ELF-1 (cell line): ENCODE measurements at regions not wholly inside any gene's neighbourhood (a gene's known extent, or its start where the extent isn't known, plus 50 kb on each side); places are given as distances from the start of the nearest gene placed in this dataset.
A peak's percentile ranks its signal among the peaks of the same experiment; 100 is the strongest.

Experiments used
- DNase-seq: peaks from one replicate; pipeline ENCODE4 v3.0.0-alpha.2; 2016; ENCODE audit warnings: low read depth, low spot score

DNA sequence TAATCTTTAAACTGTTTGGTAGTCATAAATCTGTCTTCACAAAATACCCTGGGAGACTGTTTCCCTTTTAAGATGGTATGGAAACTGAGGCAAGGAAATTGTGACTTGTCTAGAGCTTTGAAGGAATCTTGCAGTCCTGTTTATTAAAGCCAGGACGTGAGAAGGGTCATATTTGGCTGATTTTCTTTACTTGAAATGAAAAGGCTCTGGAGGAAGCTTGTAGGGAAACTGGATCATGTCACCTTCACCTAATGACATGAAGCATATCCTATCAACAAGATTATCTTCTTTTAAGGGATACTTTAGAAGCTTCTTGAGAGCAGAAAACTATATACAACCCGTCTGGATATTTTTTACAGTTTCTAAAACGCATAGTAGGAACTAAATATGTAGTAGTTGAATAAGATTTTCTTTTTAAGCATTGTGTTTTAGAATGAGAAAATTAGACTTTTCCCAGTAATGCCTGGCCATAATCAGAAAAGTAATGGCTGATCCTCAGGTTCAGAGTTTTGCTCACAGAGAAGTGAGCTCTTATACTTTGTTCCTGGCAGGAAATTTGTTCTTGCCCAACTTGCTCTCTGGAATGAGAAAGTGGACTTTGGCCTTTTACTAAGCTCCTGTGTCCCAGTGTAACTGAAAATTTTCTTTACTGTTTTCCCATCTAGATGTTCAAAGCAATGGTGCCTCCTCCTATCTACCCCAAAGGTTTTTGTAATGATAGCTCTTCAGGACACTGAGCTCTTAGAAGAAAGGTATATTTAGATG is 136.8 kb upstream of the AFF2 start:
- no peak for DNase-seq

GRCh38 chrX:148365233-148365632 is 135.2 kb upstream of the AFF2 start:
- no peak for DNase-seq

- DNase-seq, result no peak
These were observed 129.1 kb upstream of the AFF2 start for GRCh38 chrX:148371291-148371690.

DNA sequence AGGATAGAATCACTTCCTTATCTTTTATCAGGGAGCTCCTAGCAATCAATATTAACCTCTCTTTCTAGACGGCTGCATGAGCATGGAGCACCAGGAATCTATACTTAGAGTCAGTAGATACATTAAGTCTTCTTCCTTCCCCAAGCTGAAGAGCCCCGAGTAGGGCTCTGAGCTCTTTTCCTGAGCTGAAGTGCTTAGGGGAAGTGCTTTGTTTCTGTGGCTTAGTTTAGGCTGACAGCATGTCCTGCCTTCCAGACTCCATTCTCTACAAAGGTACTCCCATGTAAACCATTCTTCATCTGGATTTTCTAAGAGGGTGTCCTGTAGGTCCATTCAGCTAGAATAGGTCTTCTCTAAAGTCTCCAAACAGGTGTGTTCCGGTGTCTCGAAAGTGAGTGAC is 127.5 kb upstream of the AFF2 start:
- no peak for DNase-seq

GRCh38 chrX:148376342-148376741 is 124.1 kb upstream of the AFF2 start:
- DNase-seq, result no peak

DNA sequence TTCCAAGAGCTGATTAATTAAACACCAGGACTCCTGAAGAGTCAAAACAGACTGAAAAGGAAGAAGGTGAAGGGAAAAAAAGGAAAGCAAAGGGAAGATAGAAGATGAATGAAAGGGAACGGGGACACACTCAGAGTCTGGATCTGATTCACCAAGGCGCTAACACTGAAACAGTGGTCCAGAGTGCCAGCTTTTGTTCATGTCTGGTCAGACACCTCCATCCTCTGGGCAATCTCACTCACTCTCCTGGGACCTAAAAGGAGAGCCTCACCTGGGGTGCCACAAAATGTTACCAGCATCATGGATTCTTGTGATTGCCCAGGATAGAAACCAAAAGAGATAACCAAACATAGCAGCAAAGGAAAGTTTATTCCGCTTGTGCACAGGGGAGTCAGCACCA is 120.3 kb upstream of the AFF2 start:
- no peak for DNase-seq

- no peak for DNase-seq
These were observed 119.5 kb upstream of the AFF2 start for GRCh38 chrX:148380650-148381561.

GRCh38 chrX:148381603-148382002 is 118.8 kb upstream of the AFF2 start:
- no peak for DNase-seq

DNA sequence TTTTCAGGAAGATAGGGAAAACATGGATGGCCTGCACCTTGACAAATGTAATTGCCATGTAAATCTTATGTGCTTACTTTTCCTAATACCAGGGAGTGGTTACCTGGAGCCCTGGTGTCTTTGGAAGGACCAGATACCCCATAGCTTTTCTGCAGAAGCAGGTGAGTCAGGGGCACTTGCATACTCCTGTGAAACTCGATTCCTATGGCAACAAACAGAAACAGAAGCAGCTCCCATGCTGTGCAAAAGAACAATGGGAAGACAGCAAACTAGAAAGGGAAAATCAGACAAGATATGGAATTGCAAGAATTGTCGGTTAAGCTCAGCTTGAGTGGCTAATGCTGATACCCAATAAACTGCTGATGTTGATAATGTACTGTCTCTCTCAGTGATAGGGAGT is 117.4 kb upstream of the AFF2 start:
- peak; percentile 32 for DNase-seq

GRCh38 chrX:148385471-148385870 is 114.9 kb upstream of the AFF2 start:
- DNase-seq, result no peak

GRCh38 chrX:148389629-148390028 is 110.8 kb upstream of the AFF2 start:
- DNase-seq, result no peak

DNA sequence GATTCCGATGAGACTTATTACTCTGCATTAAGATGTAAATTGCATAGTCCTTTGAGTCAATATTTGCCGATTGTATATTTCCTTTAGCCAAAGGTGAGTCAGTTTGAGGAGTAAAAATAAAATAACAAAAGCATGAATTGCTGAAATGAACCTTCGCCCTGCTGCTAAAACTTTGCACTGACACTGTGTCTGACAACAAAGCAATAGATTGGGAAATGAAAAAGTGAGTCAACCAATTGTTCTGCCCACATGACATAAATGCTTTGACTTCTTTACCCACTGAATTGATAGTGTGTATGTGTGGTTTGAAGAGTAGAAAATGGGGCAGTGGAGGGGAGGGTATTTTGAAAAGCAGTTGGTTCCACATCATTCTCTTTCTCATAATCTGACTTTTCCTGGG is 88.4 kb upstream of the AFF2 start:
- no peak for DNase-seq

GRCh38 chrX:148416142-148416541 is 84.3 kb upstream of the AFF2 start:
- DNase-seq, result no peak

- no peak for DNase-seq
These were observed 83.5 kb upstream of the AFF2 start for GRCh38 chrX:148416931-148417330.

DNA sequence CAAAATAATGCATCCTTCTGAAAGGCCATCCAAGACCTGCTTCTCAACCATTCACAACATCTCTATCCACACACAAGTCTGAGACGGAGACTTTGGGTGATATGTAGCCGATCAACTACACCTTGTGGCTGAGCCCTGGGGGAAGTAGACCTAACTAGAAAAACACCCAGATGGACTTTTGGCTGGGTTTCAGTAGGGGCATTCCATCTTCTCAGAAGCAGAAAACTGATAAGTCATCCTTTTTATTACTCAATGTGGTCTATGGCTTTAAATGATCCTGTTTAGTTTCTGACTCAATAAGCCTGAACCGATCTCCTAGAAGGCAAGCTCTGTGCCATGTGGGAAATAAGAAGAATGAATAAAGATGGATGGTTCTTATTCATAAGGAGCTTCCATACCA is 82.5 kb upstream of the AFF2 start:
- DNase-seq, result no peak

- no peak for DNase-seq
These were observed 77.9 kb upstream of the AFF2 start for GRCh38 chrX:148422526-148422925.

DNA sequence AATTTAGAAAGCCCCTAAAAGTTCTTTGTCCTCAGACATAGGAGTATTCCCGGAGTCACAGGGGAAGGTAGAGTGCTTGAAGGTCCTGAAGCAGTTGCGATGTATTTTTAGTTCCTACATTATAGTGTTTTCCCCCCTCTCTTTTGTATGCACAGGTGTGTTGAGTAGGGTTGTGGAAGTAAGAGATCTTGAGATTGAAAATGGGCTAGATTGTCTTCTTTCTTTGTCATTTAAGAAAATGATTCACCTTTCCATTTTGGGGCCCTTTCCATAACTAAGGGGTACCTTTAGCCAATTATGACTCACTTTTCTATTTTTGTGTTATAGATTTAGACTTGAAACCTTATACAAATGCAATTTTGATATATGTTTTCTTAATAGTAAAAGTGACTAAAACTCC is 75.8 kb upstream of the AFF2 start:
- DNase-seq, result no peak

DNA sequence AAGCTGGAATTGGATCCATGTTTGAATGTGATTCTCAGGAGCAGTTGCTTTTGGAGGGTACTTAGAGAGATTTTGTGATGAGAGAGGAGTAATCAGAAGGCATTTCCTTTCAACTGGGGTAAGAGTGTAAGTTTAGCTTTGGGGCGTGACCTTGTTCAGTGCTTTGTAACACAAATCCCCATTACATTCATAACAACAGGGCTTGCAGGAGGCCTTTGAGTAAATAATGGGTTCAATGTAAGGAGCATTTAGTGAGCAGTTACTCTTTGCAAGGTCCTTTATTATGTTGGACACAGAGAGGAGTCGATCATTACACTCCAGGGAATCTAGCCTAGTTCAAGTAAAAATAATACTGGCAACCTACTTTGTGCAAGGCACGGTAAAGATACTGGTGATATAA is 74.0 kb upstream of the AFF2 start:
- peak; percentile 54 for DNase-seq

DNA sequence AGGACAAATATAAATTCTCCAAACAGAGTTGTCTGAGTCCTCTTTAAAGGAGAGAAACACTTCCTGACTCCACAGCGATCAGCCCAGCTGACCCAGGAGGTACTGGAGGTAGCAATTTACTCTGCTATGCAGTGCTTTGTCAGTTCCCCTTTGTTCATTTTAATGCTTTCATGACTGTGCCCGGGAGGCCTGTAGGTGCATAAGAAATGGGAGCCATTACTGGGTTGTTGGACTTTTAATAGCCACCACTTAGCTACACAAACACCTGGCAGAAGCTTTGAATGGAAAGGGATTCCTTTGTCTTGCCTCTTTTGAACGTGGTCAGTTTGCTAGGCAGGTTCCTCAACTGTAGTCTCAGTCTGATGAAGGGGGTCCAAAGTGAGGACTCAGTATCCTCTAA is 59.0 kb upstream of the AFF2 start:
- DNase-seq, result peak; percentile 87

GRCh38 chrX:148443216-148443615 is 57.2 kb upstream of the AFF2 start:
- no peak for DNase-seq

DNA sequence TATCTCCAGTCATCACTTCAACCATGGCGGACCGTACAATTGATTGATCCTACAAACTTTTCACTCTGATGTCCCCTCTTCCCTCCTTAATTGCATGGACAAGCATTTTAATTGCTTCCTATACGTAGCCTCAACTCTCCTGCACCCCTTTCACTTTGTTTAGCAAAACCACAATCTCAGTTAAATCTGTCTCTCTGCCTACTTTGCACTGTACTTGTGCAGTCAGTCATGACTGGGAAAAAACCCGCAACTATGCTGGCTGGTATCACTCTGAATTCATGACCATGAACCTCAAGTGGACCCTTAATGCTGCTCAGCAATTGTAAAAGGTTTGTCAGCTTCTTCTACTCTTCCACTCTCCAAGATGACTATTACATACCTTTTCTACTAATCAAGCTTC is 51.7 kb upstream of the AFF2 start:
- no peak for DNase-seq
